ENCODE measurements at regions not wholly inside any gene's neighbourhood (a gene's known extent, or its start where the extent isn't known, plus 50 kb on each side); places are given as distances from the start of the nearest gene placed in this dataset.

- WGBS, 2 donors, result 82 to 99% methylated on average over 4 of the region's 4 CpGs
- H3K9me3 ChIP-seq (ENCODE audit: control insufficient read depth in 4 of 4, insufficient read depth in 3 of 4, low read length in 3 of 4), result no peaks in the 10 kb centered on the region
- ATAC-seq (ENCODE audit: insufficient read depth, low FRiP score) (no peak), DNase-seq (no peak)
- TF ChIP-seq CTCF (IDR thresholded peaks at IDR 0.05; ENCODE audit: control extremely low read depth, extremely low read depth), result no peak
- no peak overlapping the region for H3K27ac ChIP-seq (ENCODE audit: low read depth in 1 of 2, low read length in 1 of 2)
- peaks cover 0 to 3% (median 0%) of the 10 kb centered on the region in 3 donors for H3K27me3 ChIP-seq (ENCODE audit: control insufficient read depth in 3 of 3, insufficient read depth in 3 of 3, low read length in 2 of 3)
- no peaks in the 10 kb centered on the region for H3K4me1 ChIP-seq (ENCODE audit: control insufficient read depth in 5 of 5, insufficient read depth in 5 of 5, low read length in 5 of 5)
- no peaks in the 10 kb centered on the region for H3K36me3 ChIP-seq (ENCODE audit: control insufficient read depth in 4 of 4, insufficient read depth in 4 of 4, low read length in 4 of 4)
- no peak overlapping the region for H3K4me3 ChIP-seq
- H3K9ac ChIP-seq (ENCODE audit: insufficient read depth in 1 of 2, low read length in 2 of 2), result no peak overlapping the region
Measured at GRCh38 chrX:10988653-10989052, 122.5 kb upstream of the HCCS start.

GRCh38 chrX:10989386-10989785, 121.7 kb upstream of the HCCS start:
- no peak overlapping the region for H3K4me3 ChIP-seq
- H3K9me3 ChIP-seq (ENCODE audit: control insufficient read depth in 4 of 4, insufficient read depth in 3 of 4, low read length in 3 of 4), result no peaks in the 10 kb centered on the region
- H3K9ac ChIP-seq (ENCODE audit: insufficient read depth in 1 of 2, low read length in 2 of 2), result no peak overlapping the region
- ATAC-seq (ENCODE audit: insufficient read depth, low FRiP score) (no peak), DNase-seq (no peak)
- no peaks in the 10 kb centered on the region for H3K4me1 ChIP-seq (ENCODE audit: control insufficient read depth in 5 of 5, insufficient read depth in 5 of 5, low read length in 5 of 5)
- WGBS, 2 donors, result 77 to 83% methylated on average over 3 of the region's 3 CpGs
- no peaks in the 10 kb centered on the region for H3K36me3 ChIP-seq (ENCODE audit: control insufficient read depth in 4 of 4, insufficient read depth in 4 of 4, low read length in 4 of 4)
- no peak overlapping the region for H3K27ac ChIP-seq (ENCODE audit: low read depth in 1 of 2, low read length in 1 of 2)
- no peak for TF ChIP-seq CTCF (IDR thresholded peaks at IDR 0.05; ENCODE audit: control extremely low read depth, extremely low read depth)
- peaks cover 0 to 3% (median 0%) of the 10 kb centered on the region in 3 donors for H3K27me3 ChIP-seq (ENCODE audit: control insufficient read depth in 3 of 3, insufficient read depth in 3 of 3, low read length in 2 of 3)

- TF ChIP-seq CTCF (IDR thresholded peaks at IDR 0.05; ENCODE audit: control extremely low read depth, extremely low read depth), result no peak
- no peak overlapping the region for H3K27ac ChIP-seq (ENCODE audit: low read depth in 1 of 2, low read length in 1 of 2)
- no peak for ATAC-seq (ENCODE audit: insufficient read depth, low FRiP score)
- no peaks in the 10 kb centered on the region for H3K9me3 ChIP-seq (ENCODE audit: control insufficient read depth in 4 of 4, insufficient read depth in 3 of 4, low read length in 3 of 4)
- H3K9ac ChIP-seq (ENCODE audit: insufficient read depth in 1 of 2, low read length in 2 of 2), result no peak overlapping the region
- no peaks in the 10 kb centered on the region for H3K4me1 ChIP-seq (ENCODE audit: control insufficient read depth in 5 of 5, insufficient read depth in 5 of 5, low read length in 5 of 5)
- H3K27me3 ChIP-seq (ENCODE audit: control insufficient read depth in 3 of 3, insufficient read depth in 3 of 3, low read length in 2 of 3), result peaks cover 0 to 3% (median 0%) of the 10 kb centered on the region in 3 donors
- no peaks in the 10 kb centered on the region for H3K36me3 ChIP-seq (ENCODE audit: control insufficient read depth in 4 of 4, insufficient read depth in 4 of 4, low read length in 4 of 4)
- no peak for DNase-seq
- no peak overlapping the region for H3K4me3 ChIP-seq
- WGBS, 2 donors, result 61 to 85% methylated on average over 3 of the region's 3 CpGs
Measured at GRCh38 chrX:10990418-10990817, 120.7 kb upstream of the HCCS start.

- Histone ChIP-seq H3K27me3 (ENCODE audit: control insufficient read depth in 3 of 3, insufficient read depth in 3 of 3, low read length in 2 of 3) (peaks cover 0 to 3% (median 0%) of the 10 kb centered on the region in 3 donors), H3K9me3 (ENCODE audit: control insufficient read depth in 4 of 4, insufficient read depth in 3 of 4, low read length in 3 of 4) (no peaks in the 10 kb centered on the region), H3K4me1 (ENCODE audit: control insufficient read depth in 5 of 5, insufficient read depth in 5 of 5, low read length in 5 of 5) (no peaks in the 10 kb centered on the region), H3K9ac (ENCODE audit: insufficient read depth in 1 of 2, low read length in 2 of 2) (no peak overlapping the region), H3K36me3 (ENCODE audit: control insufficient read depth in 4 of 4, insufficient read depth in 4 of 4, low read length in 4 of 4) (no peaks in the 10 kb centered on the region), H3K27ac (ENCODE audit: low read depth in 1 of 2, low read length in 1 of 2) (no peak overlapping the region), H3K4me3 (no peak overlapping the region)
- ATAC-seq (ENCODE audit: insufficient read depth, low FRiP score) (no peak), DNase-seq (no peak)
- no peak for TF ChIP-seq CTCF (IDR thresholded peaks at IDR 0.05; ENCODE audit: control extremely low read depth, extremely low read depth)
- WGBS, 2 donors, result 69 to 87% methylated on average over 4 of the region's 4 CpGs
Measured at GRCh38 chrX:10990976-10991375, 120.2 kb upstream of the HCCS start.

Measured in lung (tissue), 11 donors.